HG03025 (cell line): ENCODE measurements at regions not wholly inside any gene's neighbourhood (a gene's known extent, or its start where the extent isn't known, plus 50 kb on each side); places are given as distances from the start of the nearest gene placed in this dataset.
"Not testable (repeated sequence)": the region's sequence is repeated elsewhere in the genome, so short reads cannot be mapped to it uniquely, and the experiment has no call there.

Experiments used
- ATAC-seq: cut with Tn5 transposase; IDR thresholded peaks from one replicate; pipeline ENCODE4 v1.9.1; 2021; ENCODE audit warnings: mild to moderate bottlenecking, moderate library complexity; ENCODE audit not compliant: unreplicated experiment, low FRiP score

GRCh38 chr5:85515588-85515987 lies 1102.2 kb upstream of the COX7C start:
- no peak for ATAC-seq

GRCh38 chr5:85517386-85517785 lies 1100.4 kb upstream of the COX7C start:
- ATAC-seq: no peak

GRCh38 chr5:85533341-85534047 lies 1084.2 kb upstream of the COX7C start:
- ATAC-seq: no peak

GRCh38 chr5:85538362-85538761 lies 1079.4 kb upstream of the COX7C start:
- no peak for ATAC-seq

GRCh38 chr5:85545129-85545528 lies 1072.6 kb upstream of the COX7C start:
- ATAC-seq: no peak

GRCh38 chr5:85549229-85549628 lies 1068.5 kb upstream of the COX7C start:
- ATAC-seq: no peak

- ATAC-seq: no peak
These were observed 1067.7 kb upstream of the COX7C start for GRCh38 chr5:85549836-85550599.

GRCh38 chr5:85556464-85556863 lies 1061.3 kb upstream of the COX7C start:
- ATAC-seq: no peak

GRCh38 chr5:85576666-85577065 lies 1041.1 kb upstream of the COX7C start:
- no peak for ATAC-seq

GRCh38 chr5:85587806-85588205 lies 1029.9 kb upstream of the COX7C start:
- ATAC-seq: not testable (repeated sequence)

- ATAC-seq: not testable (repeated sequence)
These were observed 1029.5 kb upstream of the COX7C start for GRCh38 chr5:85588268-85588667.

- ATAC-seq: no peak
These were observed 1027.0 kb upstream of the COX7C start for GRCh38 chr5:85590764-85591163.

GRCh38 chr5:85591311-85591710 lies 1026.4 kb upstream of the COX7C start:
- no peak for ATAC-seq

GRCh38 chr5:85602843-85603242 lies 1014.9 kb upstream of the COX7C start:
- no peak for ATAC-seq

- no peak for ATAC-seq
These were observed 1013.4 kb upstream of the COX7C start for GRCh38 chr5:85604378-85604777.

- no peak for ATAC-seq
These were observed 1013.0 kb upstream of the COX7C start for GRCh38 chr5:85604786-85605185.

- ATAC-seq: no peak
These were observed 1012.4 kb upstream of the COX7C start for GRCh38 chr5:85605381-85605780.

- ATAC-seq: no peak
These were observed 1003.3 kb upstream of the COX7C start for GRCh38 chr5:85614489-85614888.

- ATAC-seq: no peak
These were observed 996.1 kb upstream of the COX7C start for GRCh38 chr5:85621668-85622067.

- ATAC-seq: no peak
These were observed 989.6 kb upstream of the COX7C start for GRCh38 chr5:85628153-85628552.

- ATAC-seq: not testable (repeated sequence)
These were observed 979.1 kb upstream of the COX7C start for GRCh38 chr5:85638495-85639125.

- ATAC-seq: no peak
These were observed 971.7 kb upstream of the COX7C start for GRCh38 chr5:85646036-85646435.
